A673 (cell line): ENCODE measurements at regions not wholly inside any gene's neighbourhood (a gene's known extent, or its start where the extent isn't known, plus 50 kb on each side); places are given as distances from the start of the nearest gene placed in this dataset.

Source experiments
- BruUV-seq: library from RNA; stranded (reverse); fragments of 400-500 nt; replicated peaks from 2 replicates; lab custom pipeline; 2021; lab: Mats Ljungman, UMichigan
- CTCF ChIA-PET: fragments of 300-600 bp; sonication (Branson Sonifier 250); formaldehyde crosslinking; loops from one replicate; lab custom pipeline; 2022; ENCODE audit warnings: antibody characterized with exemption; lab: Charles Lee
- POLR2A ChIA-PET: fragments of 300-600 bp; sonication (Branson Sonifier 250); formaldehyde crosslinking; loops from one replicate; lab custom pipeline; 2022; ENCODE audit warnings: antibody characterized with exemption; ENCODE audit not compliant: low non-redundant PET; lab: Charles Lee
- DNase-seq: peaks from one replicate; pipeline ENCODE4 v3.0.0-alpha.2; 2015; ENCODE audit warnings: low spot score
- H3K27ac ChIP-seq: fragments of 200-600 bp; sonication (generic); 2 replicates; pipeline ENCODE4 v1.5.1; 2016; ENCODE audit warnings: mixed run types, low read depth, mild to moderate bottlenecking, mixed read lengths, antibody characterized with exemption, low read length; ENCODE audit not compliant: poor library complexity, severe bottlenecking
- H3K27me3 ChIP-seq: fragments of 200-600 bp; sonication (generic); replicated peaks from 2 replicates; pipeline ENCODE4 v1.6.1; 2017; ENCODE audit warnings: mixed run types, low read depth, mild to moderate bottlenecking, mixed read lengths, antibody characterized with exemption, low read length; ENCODE audit not compliant: insufficient read depth, poor library complexity
- H3K36me3 ChIP-seq: fragments of 200-600 bp; sonication (generic); 2 replicates; pipeline ENCODE4 v1.6.1; 2016; ENCODE audit warnings: mixed run types, mild to moderate bottlenecking, mixed read lengths, antibody characterized with exemption, low read length; ENCODE audit not compliant: insufficient read depth, poor library complexity, severe bottlenecking
- H3K4me1 ChIP-seq: fragments of 200-600 bp; sonication (generic); 2 replicates; pipeline ENCODE4 v1.6.1; 2017; ENCODE audit warnings: mixed run types, mild to moderate bottlenecking, mixed read lengths, antibody characterized with exemption, low read length; ENCODE audit not compliant: insufficient read depth, poor library complexity, severe bottlenecking
- H3K4me3 ChIP-seq: fragments of 200-600 bp; sonication (generic); 2 replicates; pipeline ENCODE4 v1.5.1; 2016; ENCODE audit warnings: low read depth, mixed run types, mild to moderate bottlenecking, mixed read lengths, low read length; ENCODE audit not compliant: poor library complexity, severe bottlenecking
- H3K9me3 ChIP-seq: fragments of 200-600 bp; sonication (generic); 2 replicates; pipeline ENCODE4 v1.6.1; 2016; ENCODE audit warnings: mixed run types, low read depth, mild to moderate bottlenecking, mixed read lengths, antibody characterized with exemption, low read length; ENCODE audit not compliant: poor library complexity, severe bottlenecking
- EZH2 ChIP-seq: fragments of 200-600 bp; sonication (generic); IDR thresholded peaks from 2 replicates; pipeline ENCODE4 v1.6.1; 2017; ENCODE audit warnings: borderline replicate concordance, low read depth, mild to moderate bottlenecking, mixed read lengths, antibody characterized with exemption, low read length; ENCODE audit not compliant: poor library complexity, severe bottlenecking
- intact Hi-C: fragments of 100-400 bp; cut with micrococcal nuclease; formaldehyde crosslinking; loops from one replicate; pipeline ENCODE4 v1.10.0; 2022; ENCODE audit not compliant: unreplicated experiment
- TF ChIP-seq, protein P1 (sequence below): fragments of 300-800, 200-600 bp; sonication (generic); conservative IDR thresholded peaks from 2 replicates; pipeline ENCODE4 v1.5.1; 2017; ENCODE audit warnings: low read depth, mild to moderate bottlenecking, antibody characterized with exemption, low read length, moderate library complexity, mixed read lengths

DNA sequence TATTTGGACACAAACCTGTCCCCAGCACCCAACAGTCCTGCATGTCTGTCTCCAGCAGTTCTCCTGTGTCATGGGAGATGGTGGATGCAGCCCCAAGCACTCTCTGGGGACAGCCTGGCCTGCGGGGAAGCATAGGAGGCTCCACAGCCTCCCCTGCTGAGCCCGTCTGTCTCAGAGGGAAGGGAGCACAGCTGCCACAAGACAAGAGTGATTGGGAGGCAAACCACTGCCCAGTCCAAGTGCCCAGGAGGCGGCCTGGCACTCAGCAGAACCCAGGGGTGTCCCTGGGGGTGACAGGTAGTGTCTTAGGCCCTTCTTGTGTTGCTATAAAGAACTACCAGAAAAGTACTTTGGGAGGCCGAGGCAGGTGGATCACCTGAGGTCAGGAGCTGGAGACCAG lies 211.2 kb upstream of the MYT1L start:
- no peak overlapping the region for H3K4me3 ChIP-seq
- peaks cover 24% of the 10 kb centered on the region for H3K27me3 ChIP-seq
- H3K9me3 ChIP-seq: no peaks in the 10 kb centered on the region
- no TSS peak for BruUV-seq
- TF ChIP-seq, protein P1, sequence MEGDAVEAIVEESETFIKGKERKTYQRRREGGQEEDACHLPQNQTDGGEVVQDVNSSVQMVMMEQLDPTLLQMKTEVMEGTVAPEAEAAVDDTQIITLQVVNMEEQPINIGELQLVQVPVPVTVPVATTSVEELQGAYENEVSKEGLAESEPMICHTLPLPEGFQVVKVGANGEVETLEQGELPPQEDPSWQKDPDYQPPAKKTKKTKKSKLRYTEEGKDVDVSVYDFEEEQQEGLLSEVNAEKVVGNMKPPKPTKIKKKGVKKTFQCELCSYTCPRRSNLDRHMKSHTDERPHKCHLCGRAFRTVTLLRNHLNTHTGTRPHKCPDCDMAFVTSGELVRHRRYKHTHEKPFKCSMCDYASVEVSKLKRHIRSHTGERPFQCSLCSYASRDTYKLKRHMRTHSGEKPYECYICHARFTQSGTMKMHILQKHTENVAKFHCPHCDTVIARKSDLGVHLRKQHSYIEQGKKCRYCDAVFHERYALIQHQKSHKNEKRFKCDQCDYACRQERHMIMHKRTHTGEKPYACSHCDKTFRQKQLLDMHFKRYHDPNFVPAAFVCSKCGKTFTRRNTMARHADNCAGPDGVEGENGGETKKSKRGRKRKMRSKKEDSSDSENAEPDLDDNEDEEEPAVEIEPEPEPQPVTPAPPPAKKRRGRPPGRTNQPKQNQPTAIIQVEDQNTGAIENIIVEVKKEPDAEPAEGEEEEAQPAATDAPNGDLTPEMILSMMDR: no peak
- TF ChIP-seq EZH2: no peak
- H3K4me1 ChIP-seq: no peaks in the 10 kb centered on the region
- intact Hi-C loops: no loop called here
- no peak for DNase-seq
- POLR2A ChIA-PET: no interaction called here
- CTCF ChIA-PET: no interaction called here
- H3K36me3 ChIP-seq: no peaks in the 10 kb centered on the region
- H3K27ac ChIP-seq: no peak overlapping the region

DNA sequence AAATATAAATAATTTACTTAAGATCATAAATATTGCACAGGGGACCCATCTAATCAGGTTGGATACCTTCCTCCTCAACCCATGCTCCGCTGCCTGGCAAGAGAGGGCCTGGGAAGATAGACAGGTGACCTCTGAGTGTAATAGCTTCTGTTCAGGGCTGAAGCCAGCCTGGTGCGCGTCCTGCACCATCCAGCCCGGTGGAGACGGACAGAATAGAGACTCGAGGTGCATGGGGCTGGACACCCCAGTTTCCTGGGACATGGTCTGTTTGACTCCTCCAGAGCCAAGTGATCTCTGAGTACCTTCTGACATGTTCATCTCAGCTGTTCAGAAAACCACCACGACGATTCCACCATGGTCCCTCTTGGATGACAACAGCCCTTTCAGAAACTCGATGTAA lies 209.3 kb upstream of the MYT1L start:
- Histone ChIP-seq H3K36me3 (no peaks in the 10 kb centered on the region), H3K4me3 (no peak overlapping the region), H3K9me3 (no peaks in the 10 kb centered on the region), H3K4me1 (no peaks in the 10 kb centered on the region), H3K27ac (no peak overlapping the region), H3K27me3 (peaks cover 27% of the 10 kb centered on the region)
- no TSS peak for BruUV-seq
- CTCF ChIA-PET: no interaction called here
- POLR2A ChIA-PET: no interaction called here
- no peak for TF ChIP-seq EZH2
- TF ChIP-seq, protein P1: no peak
- no peak for DNase-seq
- intact Hi-C loops: no loop called here

DNA sequence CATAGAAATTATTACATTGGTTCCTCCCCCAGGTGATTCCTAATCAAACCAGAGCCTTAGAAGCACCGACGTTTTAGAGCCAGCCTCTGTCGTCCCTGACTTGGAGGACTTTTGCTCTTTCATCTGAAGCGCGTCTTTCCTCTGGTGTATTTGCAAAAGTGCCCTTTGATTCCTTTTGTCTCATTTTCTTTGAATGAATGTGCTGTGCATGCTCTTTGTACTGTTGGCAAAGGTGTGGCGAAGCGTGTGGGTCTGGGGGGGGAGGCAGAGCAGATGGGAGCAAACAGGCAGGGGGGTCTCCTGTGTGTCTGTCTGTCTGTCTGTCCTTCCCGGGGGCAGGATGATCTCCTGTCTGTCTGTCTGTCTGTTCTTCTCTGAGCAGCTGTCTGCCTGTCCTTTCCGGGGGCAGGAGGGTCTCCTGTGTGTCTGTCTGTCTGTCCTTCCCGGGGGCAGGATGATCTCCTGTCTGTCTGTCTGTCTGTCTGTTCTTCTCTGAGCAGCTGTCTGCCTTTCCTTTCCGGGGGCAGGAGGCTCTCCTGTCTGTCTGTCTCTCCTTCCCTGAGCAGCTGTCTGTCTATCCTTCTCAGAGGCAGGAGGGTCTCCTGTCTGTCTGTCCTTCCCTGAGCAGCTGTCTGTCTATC lies 205.5 kb upstream of the MYT1L start:
- Histone ChIP-seq H3K4me3 (no peak overlapping the region), H3K9me3 (no peaks in the 10 kb centered on the region), H3K27ac (no peak overlapping the region), H3K27me3 (peaks cover 31% of the 10 kb centered on the region), H3K36me3 (no peaks in the 10 kb centered on the region), H3K4me1 (no peaks in the 10 kb centered on the region)
- TF ChIP-seq, protein P1: no peak
- no peak for TF ChIP-seq EZH2
- intact Hi-C loops: no loop called here
- no TSS peak for BruUV-seq
- ChIA-PET POLR2A (no interaction called here), CTCF (no interaction called here)
- DNase-seq: no peak
